ENCODE measurements at regions not wholly inside any gene's neighbourhood (a gene's known extent, or its start where the extent isn't known, plus 50 kb on each side); places are given as distances from the start of the nearest gene placed in this dataset.

DNA sequence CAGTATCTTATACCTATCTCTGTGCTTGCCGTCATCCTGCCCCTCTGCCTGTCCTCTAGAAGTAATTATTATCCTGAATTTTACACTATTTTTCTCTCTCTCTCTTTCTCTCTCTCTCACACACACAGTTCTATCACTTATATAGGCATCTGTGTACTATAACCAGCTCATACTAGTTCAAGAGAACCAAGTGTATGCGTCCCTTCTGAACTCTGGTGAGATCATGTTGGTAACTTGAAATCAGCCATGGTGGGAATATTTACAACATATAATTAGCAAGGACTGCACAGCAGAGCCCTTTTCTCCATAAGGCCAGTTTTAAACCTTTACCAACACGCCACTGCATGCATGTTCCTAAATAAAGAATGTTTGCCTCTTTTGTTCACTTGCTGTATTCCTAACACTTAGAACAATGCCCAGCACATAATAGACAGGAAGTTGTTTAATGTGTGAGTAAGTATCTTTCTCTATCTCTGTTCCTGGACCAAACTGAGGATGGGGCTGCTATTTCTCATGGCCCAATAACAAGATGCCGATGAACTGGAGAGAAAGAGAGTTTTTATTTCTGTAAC lies 51.1 kb upstream of the IL21 start:
- TF ChIP-seq CTCF (IDR thresholded peaks at IDR 0.05) (no peak), POLR2A (IDR thresholded peaks at IDR 0.05) (no peak)
